SKM-1 treated with dmso at 0.1 percent for 144 hours (cell line): ENCODE measurements at regions not wholly inside any gene's neighbourhood (a gene's known extent, or its start where the extent isn't known, plus 50 kb on each side); places are given as distances from the start of the nearest gene placed in this dataset.
"Not testable (repeated sequence)": the region's sequence is repeated elsewhere in the genome, so short reads cannot be mapped to it uniquely, and the experiment has no call there.

Experiments
- DNase-seq: peaks from one replicate; lab custom pipeline; 2025; ENCODE audit not compliant: unreplicated experiment; lab: John Stamatoyannopoulos, UW

DNA sequence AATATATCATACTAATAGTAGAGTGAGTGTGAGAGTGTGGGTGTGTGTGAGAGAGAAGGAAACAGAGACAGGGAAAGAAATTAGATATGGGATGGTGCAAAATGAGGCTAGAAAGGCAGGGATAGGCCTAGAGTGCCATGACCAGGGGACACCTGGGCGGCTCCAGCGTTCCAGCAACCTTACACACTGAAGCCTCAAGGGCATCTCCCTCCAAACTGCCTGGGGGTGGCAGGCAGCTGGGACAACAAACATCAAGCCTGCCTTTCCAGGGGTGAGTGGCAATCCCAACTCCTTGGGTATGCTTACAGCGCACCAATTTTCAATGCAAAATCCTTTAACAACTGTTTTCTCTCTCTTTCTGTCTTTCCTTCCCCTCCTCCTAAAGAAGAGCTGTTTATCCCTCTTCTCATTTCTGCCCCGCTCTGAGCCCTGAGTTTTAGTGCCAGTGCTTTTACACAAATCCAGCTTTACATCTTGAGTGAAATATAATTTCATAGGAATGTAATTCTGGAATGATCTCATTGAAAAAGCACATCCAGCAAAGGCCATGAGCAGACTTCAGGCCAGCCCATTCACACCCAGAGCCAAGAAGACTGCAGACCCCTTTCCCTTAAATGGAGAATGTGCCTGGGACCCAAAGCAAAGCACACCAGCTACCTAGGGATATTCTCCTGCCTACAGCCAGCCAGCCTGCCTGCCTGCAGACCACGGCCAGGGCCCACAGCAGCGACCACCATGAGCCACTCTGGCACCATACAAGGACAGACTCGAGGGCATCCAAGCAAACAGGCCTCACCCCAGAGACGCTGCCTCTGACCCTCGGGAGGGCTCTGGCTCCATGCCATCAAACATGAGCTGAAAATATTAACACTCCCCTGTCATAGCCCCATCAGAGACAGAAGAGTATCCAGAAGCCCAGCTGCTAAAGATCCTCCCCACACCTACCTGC lies 90.3 kb downstream of the RPL27A start:
- DNase-seq = no peak

DNA sequence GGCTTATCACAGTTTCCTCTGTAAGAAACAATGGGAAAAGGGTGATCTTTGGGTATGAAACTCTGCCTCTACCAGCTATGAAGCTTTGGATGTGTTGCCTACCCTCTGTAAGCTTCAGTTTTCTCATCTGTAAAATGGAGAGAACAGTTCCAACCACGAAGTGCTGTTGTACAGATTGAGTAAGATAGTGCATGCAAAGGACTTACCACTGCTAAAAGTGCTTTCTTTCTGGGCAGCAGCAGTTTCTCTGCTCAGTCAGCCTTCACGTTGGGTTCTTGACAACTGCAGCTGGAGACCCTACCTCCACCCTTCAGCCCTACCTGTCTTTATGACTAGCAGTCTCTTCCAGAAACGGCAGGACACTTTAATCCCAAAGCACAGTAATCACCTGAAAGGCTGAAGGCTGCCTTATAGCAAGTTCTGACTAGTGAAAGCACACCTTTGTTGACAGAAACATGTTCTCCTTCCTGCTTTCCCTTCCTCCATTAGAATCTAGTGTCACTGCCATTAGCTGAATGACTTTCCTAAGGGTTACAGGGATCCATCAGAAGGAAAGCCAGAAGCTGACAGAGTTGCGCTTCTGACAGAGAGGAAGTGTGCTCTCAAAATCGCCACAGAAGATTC lies 91.4 kb downstream of the RPL27A start:
- DNase-seq = no peak

GRCh38 chr11:8774916-8775315 lies 92.3 kb downstream of the RPL27A start:
- not testable (repeated sequence) for DNase-seq

GRCh38 chr11:8775332-8775731 lies 92.7 kb downstream of the RPL27A start:
- no peak for DNase-seq

DNA sequence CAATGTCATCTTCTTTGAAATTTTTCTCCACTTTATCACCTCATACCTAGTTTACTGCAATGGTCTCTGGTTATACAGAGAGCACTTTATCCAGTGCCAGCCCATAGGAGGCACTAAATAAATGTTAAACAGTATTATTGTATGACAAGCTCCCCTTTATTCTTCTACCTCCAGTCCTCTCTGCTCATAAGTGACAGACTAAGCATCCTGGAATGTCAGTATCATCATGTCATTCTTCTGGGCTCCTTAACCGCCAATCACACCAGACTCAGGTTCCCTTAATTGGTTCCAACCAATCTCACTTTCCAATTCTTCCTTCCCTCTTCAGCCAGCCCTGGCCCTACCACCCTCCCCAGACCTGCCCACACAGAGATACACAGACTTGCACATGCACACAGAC lies 93.1 kb downstream of the RPL27A start:
- DNase-seq = no peak

GRCh38 chr11:8776209-8776608 lies 93.6 kb downstream of the RPL27A start:
- DNase-seq = no peak

- DNase-seq = no peak
Measured at GRCh38 chr11:8777907-8778767, 95.5 kb downstream of the RPL27A start.

DNA sequence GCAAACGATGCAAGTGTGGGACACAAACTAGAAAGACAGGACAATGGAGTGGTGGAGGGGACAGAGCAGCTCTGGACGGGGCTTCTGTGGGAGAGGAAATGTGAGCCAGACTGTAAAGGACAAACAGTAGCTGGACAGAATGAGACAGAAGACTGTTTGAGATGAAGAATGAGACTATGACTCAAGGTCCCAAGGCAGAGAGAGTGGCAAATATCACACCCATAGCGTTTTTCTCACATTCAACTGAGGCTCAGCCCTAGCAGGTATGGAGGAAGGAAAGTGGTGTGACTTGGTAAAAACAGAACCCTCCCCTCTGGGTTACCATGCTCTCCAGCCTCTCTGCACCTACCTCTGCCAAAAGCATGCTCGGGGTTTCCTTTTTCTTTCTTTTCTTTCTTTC lies 96.5 kb downstream of the RPL27A start:
- no peak for DNase-seq

- no peak for DNase-seq
Measured at GRCh38 chr11:8779732-8780131, 97.1 kb downstream of the RPL27A start.

DNA sequence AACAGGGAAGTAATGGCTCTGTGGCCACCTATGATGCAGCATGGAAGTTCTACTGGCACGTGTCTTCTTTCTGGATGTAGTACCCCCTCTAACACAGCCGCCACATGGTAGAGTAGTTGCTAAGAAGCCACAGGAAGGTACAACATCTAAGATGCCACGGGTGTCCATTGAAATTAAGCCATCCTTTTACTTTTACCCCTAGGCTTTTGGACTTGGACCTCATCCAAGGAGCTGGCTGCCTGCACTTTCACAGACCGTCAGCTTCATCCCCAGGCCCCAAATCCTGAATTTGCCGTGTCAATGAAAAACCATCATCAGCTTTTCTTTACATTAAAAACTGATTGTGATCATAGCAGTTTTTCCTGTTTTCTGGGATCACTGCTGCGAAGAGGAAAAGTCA lies 102.4 kb downstream of the RPL27A start:
- DNase-seq = no peak

DNA sequence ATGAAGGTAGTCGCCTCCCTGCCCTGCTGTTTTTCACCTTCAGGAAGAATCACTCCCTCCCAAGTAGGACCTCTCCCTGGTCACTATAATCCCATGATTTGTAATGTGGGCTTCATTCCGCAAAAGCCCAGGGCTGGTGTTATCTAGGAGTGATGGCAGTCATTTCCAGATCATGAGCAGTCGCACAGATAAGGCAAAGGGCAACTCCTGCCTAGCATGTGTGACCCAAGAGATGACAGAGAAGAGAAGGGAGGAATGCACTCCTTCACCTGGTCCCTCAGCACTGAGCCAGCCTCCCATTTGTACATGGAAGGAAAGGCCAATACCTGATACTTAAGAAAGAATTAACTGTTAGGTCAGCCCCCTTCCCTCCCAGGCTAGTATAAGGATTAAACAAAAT lies 102.9 kb downstream of the RPL27A start:
- DNase-seq = no peak

- no peak for DNase-seq
Measured at GRCh38 chr11:8785998-8786397, 103.4 kb downstream of the RPL27A start.

DNA sequence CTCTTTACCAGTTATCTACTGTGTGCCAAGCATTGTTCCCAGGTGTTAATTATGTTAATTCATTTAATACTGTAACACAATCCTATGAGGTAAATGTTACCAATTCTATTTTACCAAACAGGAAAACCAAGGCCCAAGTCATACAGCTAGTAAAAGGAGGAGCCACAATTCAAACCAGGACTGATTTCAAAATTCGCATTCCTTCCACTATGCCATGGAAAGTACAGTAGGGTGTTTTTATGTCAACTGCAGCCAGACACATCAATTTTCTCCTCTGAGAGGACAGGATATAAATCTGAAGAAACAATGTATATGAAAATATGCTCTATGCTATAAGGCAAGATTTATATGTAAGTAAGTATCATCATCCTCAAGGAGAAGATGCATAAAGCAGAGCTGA lies 104.3 kb downstream of the RPL27A start:
- DNase-seq = no peak

DNA sequence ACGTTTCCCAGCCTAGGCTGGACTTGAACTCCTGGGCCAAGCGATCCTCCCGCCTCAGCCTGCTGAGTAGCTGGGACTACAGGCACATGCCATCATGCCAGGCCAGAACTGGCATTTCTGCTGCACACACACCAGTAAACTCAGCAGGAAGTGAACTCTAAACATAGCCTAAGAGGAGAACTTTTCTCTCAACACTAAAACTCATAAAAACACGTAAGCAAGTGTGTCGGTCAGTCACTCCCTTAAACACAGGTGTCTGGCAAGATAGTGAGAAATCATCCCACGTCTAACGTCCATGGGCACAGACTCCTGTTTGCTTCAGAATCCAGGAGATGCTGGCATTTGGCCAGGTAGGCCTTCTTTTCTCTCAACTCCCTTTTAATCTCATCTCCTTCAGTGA lies 104.8 kb downstream of the RPL27A start:
- DNase-seq = no peak

DNA sequence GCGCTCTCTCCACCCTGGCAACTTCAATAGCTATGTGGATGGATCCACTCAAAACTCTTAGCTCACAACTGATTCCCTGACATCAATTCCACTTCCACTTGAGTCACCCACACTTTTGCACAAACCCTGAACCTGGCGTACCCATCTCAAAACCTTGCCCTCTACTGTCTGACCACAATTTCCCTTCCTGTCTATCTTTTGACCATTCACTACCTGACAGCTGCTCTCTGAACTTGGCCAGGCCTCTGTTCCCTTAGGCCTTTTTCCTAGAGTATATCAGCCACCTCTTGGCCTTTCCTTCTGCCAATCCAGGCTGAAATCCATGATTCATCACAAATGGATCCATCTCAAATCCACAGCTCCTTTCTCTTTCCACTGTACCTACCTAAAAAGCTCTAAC lies 106.0 kb downstream of the RPL27A start:
- DNase-seq = no peak

- no peak for DNase-seq
Measured at GRCh38 chr11:8789864-8790263, 107.3 kb downstream of the RPL27A start.

DNA sequence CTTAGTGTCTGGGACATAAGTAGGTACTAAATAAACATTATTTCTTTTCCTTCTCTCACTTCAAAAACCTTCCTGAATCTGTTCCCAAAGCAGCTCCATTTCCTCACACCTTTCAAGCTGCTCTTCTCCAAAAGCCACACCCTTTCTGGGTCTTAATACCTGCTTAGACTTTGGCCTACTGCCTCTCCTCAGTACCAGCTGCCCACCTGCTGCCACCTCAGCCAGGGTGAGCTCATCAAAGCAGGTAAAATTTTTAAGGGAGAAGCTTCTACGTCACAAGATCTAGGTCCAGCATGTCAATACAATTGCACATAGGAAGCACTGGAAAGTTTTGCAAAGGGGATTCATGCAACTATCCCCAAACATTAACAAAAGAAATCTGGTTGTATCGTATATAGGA lies 108.4 kb downstream of the RPL27A start:
- DNase-seq = no peak

- no peak for DNase-seq
Measured at GRCh38 chr11:8792710-8793109, 110.1 kb downstream of the RPL27A start.

- DNase-seq = peak; percentile 44
Measured at GRCh38 chr11:8793114-8793777, 110.7 kb downstream of the RPL27A start.

DNA sequence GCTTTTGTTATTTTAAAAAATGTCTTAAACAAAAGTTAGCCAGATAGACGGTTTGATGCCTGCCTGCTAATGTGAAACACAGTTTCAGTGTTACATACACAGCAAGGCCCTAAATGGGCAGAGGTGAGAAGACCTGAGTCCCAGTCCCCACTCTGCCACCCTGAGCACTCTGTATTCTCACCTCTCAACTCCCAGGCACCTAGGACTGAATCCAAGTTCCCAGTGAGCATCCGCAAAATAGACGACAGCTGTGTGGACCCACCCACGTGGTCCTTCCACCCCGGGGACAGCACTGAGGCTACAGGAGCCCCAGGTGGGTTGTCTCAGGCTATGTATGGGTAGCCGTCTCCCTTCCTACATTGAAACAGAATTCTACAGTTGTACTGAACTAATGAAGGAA lies 111.5 kb downstream of the RPL27A start:
- DNase-seq = no peak

- DNase-seq = no peak
Measured at GRCh38 chr11:8794677-8795103, 112.1 kb downstream of the RPL27A start.
